Upper lobe of left lung (tissue), 4 donors: ENCODE measurements at regions not wholly inside any gene's neighbourhood (a gene's known extent, or its start where the extent isn't known, plus 50 kb on each side); places are given as distances from the start of the nearest gene placed in this dataset.
"Not testable (repeated sequence)": the region's sequence is repeated elsewhere in the genome, so short reads cannot be mapped to it uniquely, and the experiment has no call there.

Experiments
- CTCF ChIP-seq, 6 experiments: fragments of 450-650 bp in 4 of 6; fragments of 200-600 bp in 2 of 6; sonication (generic) in 2 of 6; IDR thresholded peaks; one replicate each; pipeline ENCODE4 v1.5.1; 2016 to 2019; ENCODE audit warnings: antibody characterized with exemption in 6 of 6
- EP300 ChIP-seq, 4 donors: sonication (generic); formaldehyde crosslinking; IDR thresholded peaks; one replicate each; pipeline ENCODE4 v1.5.1; 2017; ENCODE audit warnings: antibody characterized with exemption in 4 of 4, control low read depth in 2 of 4
- POLR2A ChIP-seq, 4 donors: fragments of 450-650 bp; IDR thresholded peaks; one replicate each; pipeline ENCODE4 v1.5.1; 2016 to 2017; ENCODE audit warnings: antibody characterized with exemption in 4 of 4, mild to moderate bottlenecking in 2 of 4
- POLR2AphosphoS5 ChIP-seq, 2 donors: sonication (generic); formaldehyde crosslinking; IDR thresholded peaks; one replicate each; pipeline ENCODE4 v1.5.1; 2017; ENCODE audit warnings: antibody characterized with exemption in 2 of 2

DNA sequence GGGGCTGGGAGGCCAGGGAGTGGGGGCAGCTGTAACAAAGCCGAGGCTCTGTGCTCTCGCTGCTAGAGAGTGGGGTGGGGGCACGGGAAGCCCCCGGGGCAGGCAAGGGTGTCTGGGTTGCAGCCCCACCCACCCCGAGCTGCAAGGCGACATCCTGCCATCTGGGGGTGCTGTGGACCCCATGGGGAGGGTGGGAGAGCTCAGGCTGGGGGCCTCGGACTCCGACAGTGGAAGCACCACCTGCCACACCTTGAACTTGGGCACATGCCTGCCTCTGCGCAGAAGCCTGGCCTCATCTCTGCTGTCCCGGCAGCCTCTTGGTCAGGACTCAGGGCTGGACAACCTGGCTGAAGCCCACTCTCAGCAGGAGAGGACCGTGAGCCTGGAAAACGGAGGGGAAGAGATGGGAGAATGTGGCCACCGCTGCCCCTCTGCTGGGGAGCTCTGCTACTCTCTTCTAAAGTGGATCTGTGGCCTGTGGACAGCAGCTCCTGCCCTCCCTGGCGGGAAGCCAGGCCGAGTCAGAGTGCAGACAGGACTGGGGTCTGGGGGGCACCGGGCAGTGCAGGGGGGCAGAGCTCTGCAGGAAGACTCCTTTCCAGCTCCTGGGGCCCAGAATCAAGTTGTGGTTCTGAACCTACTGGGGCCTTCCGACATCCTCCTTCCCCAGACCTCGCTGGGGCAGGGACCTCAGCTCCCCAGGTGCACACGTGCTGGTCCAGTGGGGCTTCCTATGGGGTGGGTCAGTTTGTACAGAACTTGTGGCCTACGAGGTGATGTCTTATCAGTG is 207.2 kb downstream of the BANP start:
- TF ChIP-seq CTCF, POLR2AphosphoS5, POLR2A, EP300 (IDR thresholded peaks at IDR 0.05): not testable (repeated sequence)
